ENCODE measurements at regions not wholly inside any gene's neighbourhood (a gene's known extent, or its start where the extent isn't known, plus 50 kb on each side); places are given as distances from the start of the nearest gene placed in this dataset.
A peak's percentile ranks its signal among the peaks of the same experiment; 100 is the strongest.

DNA sequence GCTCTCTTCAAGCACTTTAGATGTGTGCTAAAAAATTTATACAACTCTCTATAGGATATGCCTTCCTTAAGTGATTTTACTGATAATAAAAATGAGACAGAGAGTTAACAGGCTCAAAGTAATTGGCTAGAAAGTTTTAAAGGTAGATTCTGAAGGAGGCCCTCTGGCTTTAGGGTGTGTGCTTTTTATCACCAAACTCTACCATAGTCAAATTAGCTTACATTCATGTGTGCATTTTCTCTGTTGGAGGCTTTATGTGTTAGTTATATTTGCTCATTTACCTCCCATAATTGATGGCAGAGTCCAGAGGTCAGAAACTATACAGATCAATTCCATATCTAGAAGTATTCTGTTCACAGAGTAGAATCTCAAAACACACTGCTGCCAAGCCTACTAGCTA, 317.5 kb downstream of the JRKL start:
- ChIA-PET CTCF (no interaction called here), POLR2A (no interaction called here)
- no peak for DNase-seq (ENCODE audit: low read depth, low spot score)
- TF ChIP-seq, protein P1, sequence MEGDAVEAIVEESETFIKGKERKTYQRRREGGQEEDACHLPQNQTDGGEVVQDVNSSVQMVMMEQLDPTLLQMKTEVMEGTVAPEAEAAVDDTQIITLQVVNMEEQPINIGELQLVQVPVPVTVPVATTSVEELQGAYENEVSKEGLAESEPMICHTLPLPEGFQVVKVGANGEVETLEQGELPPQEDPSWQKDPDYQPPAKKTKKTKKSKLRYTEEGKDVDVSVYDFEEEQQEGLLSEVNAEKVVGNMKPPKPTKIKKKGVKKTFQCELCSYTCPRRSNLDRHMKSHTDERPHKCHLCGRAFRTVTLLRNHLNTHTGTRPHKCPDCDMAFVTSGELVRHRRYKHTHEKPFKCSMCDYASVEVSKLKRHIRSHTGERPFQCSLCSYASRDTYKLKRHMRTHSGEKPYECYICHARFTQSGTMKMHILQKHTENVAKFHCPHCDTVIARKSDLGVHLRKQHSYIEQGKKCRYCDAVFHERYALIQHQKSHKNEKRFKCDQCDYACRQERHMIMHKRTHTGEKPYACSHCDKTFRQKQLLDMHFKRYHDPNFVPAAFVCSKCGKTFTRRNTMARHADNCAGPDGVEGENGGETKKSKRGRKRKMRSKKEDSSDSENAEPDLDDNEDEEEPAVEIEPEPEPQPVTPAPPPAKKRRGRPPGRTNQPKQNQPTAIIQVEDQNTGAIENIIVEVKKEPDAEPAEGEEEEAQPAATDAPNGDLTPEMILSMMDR (IDR thresholded peaks at IDR 0.05; ENCODE audit: insufficient read depth, low read length, missing control alignments): no peak
- H3K4me3 ChIP-seq (ENCODE audit: low read depth, low read length): no peak overlapping the region

DNA sequence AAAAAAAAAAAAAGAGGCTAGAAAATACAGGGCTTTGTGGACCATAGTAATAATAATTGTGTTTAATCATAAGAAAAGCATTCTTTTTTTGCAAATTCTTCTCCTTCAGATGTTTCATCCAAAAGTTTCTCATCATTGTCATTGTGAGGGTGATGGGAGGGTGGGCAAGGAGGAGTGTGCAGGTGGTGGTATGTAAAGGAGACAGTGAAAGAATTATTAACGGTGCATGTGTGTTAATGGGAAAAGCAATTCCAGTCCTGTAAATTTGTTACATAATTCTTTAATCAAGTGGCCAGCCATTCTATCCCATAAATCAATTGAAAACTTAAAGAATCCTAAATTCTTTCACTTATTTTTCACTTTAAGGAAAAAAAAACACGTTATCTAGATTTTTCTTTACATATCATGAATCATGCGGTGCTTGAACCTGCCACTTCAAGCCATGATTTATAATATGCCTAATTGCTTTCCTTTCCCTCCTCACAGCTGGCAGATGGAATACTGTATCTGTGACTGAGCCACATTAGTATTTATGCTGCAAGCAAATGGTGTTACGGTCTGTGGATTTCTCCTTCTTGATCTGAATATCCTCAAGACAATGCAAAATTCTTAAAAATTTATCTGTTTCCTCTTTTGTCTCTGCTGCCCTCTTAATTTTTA, 318.5 kb downstream of the JRKL start:
- ChIA-PET CTCF (no interaction called here), POLR2A (no interaction called here)
- DNase-seq (ENCODE audit: low read depth, low spot score): no peak
- no peak overlapping the region for H3K4me3 ChIP-seq (ENCODE audit: low read depth, low read length)
- TF ChIP-seq, protein P1 (IDR thresholded peaks at IDR 0.05; ENCODE audit: insufficient read depth, low read length, missing control alignments): no peak

DNA sequence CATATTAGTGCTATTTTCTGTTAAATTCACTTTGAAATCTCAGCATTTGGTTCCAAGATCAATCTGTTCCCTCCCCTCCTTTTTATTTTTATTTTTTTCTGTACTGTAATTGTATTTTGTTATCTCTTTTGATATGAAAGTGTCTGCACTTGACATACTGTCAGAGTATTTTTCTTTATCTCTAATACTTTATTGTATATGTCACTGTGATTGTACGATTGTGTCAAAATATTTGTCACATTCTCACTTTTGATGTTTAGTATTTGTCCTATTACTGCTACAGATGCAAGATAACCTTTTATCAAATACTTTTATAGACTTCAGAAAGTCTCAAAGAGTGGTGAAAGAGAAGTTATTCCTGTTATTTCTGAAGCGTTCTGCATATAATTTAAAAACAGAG, 323.5 kb downstream of the JRKL start:
- ChIA-PET CTCF (no interaction called here), POLR2A (no interaction called here)
- no peak overlapping the region for H3K4me3 ChIP-seq (ENCODE audit: low read depth, low read length)
- no peak for DNase-seq (ENCODE audit: low read depth, low spot score)
- TF ChIP-seq, protein P1 (IDR thresholded peaks at IDR 0.05; ENCODE audit: insufficient read depth, low read length, missing control alignments): no peak

DNA sequence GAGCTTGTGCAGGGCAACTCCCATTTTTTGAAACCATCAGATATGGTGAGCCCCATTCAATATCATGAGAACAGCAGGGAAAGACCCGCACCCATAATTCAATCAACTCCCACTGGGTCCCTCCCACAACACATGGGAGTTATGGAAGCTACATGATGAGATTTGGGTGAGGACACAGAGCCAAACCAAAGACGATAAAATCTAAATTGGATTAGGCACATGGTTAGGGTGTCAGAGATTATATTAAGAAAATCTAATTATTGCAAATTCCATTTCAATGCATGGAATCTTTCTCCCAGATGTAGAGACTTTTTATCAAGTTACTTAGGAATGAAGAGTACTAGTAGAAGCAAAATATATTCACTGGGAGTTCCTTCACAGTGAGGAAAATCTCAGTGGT, 324.9 kb downstream of the JRKL start:
- ChIA-PET POLR2A (no interaction called here), CTCF (no interaction called here)
- no peak overlapping the region for H3K4me3 ChIP-seq (ENCODE audit: low read depth, low read length)
- no peak for DNase-seq (ENCODE audit: low read depth, low spot score)
- TF ChIP-seq, protein P1 (IDR thresholded peaks at IDR 0.05; ENCODE audit: insufficient read depth, low read length, missing control alignments): no peak

DNA sequence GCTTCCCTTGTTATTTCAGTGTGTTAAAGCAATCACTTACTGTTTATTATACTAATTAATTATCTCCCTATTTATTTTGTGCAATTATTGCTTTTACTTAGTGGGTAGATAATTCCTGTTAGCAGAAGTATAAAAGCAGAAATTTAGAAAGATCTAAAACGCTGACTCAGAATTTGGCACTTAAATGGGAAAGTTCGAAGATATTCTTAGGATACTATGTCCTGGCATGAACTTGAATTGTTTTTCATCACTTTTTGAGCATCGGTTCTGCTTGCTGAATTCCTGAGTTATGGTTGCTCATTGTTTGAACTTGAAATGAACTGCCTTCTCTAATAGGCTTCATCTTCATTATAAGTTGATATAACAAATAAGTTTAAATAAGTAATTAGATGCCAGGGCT, 325.4 kb downstream of the JRKL start:
- no peak for DNase-seq (ENCODE audit: low read depth, low spot score)
- H3K4me3 ChIP-seq (ENCODE audit: low read depth, low read length): no peak overlapping the region
- CTCF ChIA-PET: interaction anchor here (0.6 kb wide), 1 partner anchor 794 kb away, joined by 3 read pairs; no protein-coding TSS in a partner anchor
- TF ChIP-seq, protein P1 (IDR thresholded peaks at IDR 0.05; ENCODE audit: insufficient read depth, low read length, missing control alignments): no peak
- POLR2A ChIA-PET: no interaction called here

DNA sequence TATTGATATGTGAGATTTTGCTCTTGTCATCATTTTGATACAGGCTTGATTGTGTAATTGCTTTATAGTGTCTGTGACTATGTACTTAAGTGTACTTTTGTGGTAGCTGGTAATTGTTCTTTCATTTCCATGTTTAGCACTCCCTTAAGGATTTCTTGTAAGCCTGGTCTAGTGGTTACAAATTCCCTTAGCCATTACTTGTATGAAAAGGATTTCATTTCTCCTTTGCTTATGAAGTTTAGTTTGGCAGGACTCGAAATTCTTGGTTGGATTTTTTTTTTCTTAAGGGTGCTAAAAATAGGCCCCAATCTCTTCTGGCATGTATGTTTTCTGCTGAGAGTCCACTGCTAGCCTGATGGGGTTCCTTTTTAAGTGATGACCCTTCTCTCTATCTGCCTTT, 346.8 kb downstream of the JRKL start:
- ChIA-PET POLR2A (no interaction called here), CTCF (no interaction called here)
- no peak overlapping the region for H3K4me3 ChIP-seq (ENCODE audit: low read depth, low read length)
- TF ChIP-seq, protein P1 (IDR thresholded peaks at IDR 0.05; ENCODE audit: insufficient read depth, low read length, missing control alignments): no peak
- peak; percentile 23 for DNase-seq (ENCODE audit: low read depth, low spot score)
